ENCODE measurements at regions not wholly inside any gene's neighbourhood (a gene's known extent, or its start where the extent isn't known, plus 50 kb on each side); places are given as distances from the start of the nearest gene placed in this dataset.

- TF ChIP-seq POLR2A (IDR thresholded peaks at IDR 0.05) = no peak
- TF ChIP-seq CTCF (IDR thresholded peaks at IDR 0.05) = no peak
Observed at GRCh38 chr2:188878716-188879115, 95.5 kb upstream of the COL3A1 start.

Data from testis (tissue), 2 donors.